Neural progenitor cell (in vitro differentiated cells): ENCODE measurements at regions not wholly inside any gene's neighbourhood (a gene's known extent, or its start where the extent isn't known, plus 50 kb on each side); places are given as distances from the start of the nearest gene placed in this dataset.

ENCODE experiments used
- DNase-seq: peaks from one replicate; pipeline ENCODE4 v3.0.0-alpha.2; 2016; ENCODE audit warnings: low spot score
- H2AFZ ChIP-seq: fragments of 200-600 bp; sonication (generic); replicated peaks from 2 replicates; pipeline ENCODE4 v1.6.1; 2016; ENCODE audit warnings: antibody characterized with exemption
- H3F3A ChIP-seq: fragments of 200-600 bp; sonication (generic); 2 replicates; pipeline ENCODE4 v1.6.1; 2016; ENCODE audit warnings: antibody characterized with exemption, low read depth
- H3K27ac ChIP-seq: fragments of 200-600 bp; sonication (generic); 2 replicates; pipeline ENCODE4 v1.5.1; 2016; ENCODE audit warnings: mild to moderate bottlenecking
- H3K27me3 ChIP-seq: fragments of 200-600 bp; sonication (generic); 2 replicates; pipeline ENCODE4 v1.6.1; 2016; ENCODE audit warnings: mild to moderate bottlenecking, moderate library complexity
- H3K36me3 ChIP-seq: fragments of 200-600 bp; sonication (generic); 2 replicates; pipeline ENCODE4 v1.5.1; 2016
- H3K4me1 ChIP-seq: fragments of 200-600 bp; sonication (generic); 2 replicates; pipeline ENCODE4 v1.6.1; 2016; ENCODE audit warnings: mixed run types
- H3K4me2 ChIP-seq: fragments of 200-600 bp; sonication (generic); 2 replicates; pipeline ENCODE4 v1.6.1; 2016
- H3K4me3 ChIP-seq: fragments of 200-600 bp; sonication (generic); 2 replicates; pipeline ENCODE4 v1.5.1; 2016
- H3K79me2 ChIP-seq: fragments of 200-600 bp; sonication (generic); 2 replicates; pipeline ENCODE4 v1.6.1; 2016; ENCODE audit warnings: low read depth
- H3K9ac ChIP-seq: fragments of 200-600 bp; sonication (generic); 2 replicates; pipeline ENCODE4 v1.6.1; 2016
- H3K9me3 ChIP-seq: fragments of 200-600 bp; sonication (generic); 2 replicates; pipeline ENCODE4 v1.5.1; 2016; ENCODE audit warnings: low read depth
- H4K20me1 ChIP-seq: fragments of 200-600 bp; sonication (generic); 2 replicates; pipeline ENCODE4 v1.6.1; 2016; ENCODE audit warnings: low read depth
- H3K27ac Mint-ChIP-seq: 3 replicates; pipeline ENCODE4 v1.8.0; 2021; ENCODE audit warnings: mixed read lengths
- H3K27me3 Mint-ChIP-seq: 2 replicates; pipeline ENCODE4 v1.8.0; 2022; ENCODE audit warnings: low read depth, mild to moderate bottlenecking, inconsistent platforms, moderate library complexity, mixed read lengths; ENCODE audit not compliant: insufficient read depth
- H3K36me3 Mint-ChIP-seq: 3 replicates; pipeline ENCODE4 v1.8.0; 2021; ENCODE audit warnings: mixed read lengths
- H3K4me1 Mint-ChIP-seq: 3 replicates; pipeline ENCODE4 v1.8.0; 2021; ENCODE audit warnings: mixed read lengths
- H3K4me3 Mint-ChIP-seq: 3 replicates; pipeline ENCODE4 v1.8.0; 2021; ENCODE audit warnings: mild to moderate bottlenecking, moderate library complexity, mixed read lengths
- H3K9me3 Mint-ChIP-seq: 3 replicates; pipeline ENCODE4 v1.8.0; 2020; ENCODE audit warnings: mixed read lengths
- EZH2 ChIP-seq: fragments of 200-600 bp; sonication (generic); IDR thresholded peaks from 2 replicates; pipeline ENCODE4 v1.6.1; 2017; ENCODE audit warnings: antibody characterized with exemption, mild to moderate bottlenecking, moderate library complexity
- EZH2phosphoT487 ChIP-seq: fragments of 200-600 bp; sonication (generic); IDR thresholded peaks from 2 replicates; pipeline ENCODE4 v1.6.1; 2017; ENCODE audit warnings: antibody characterized with exemption
- TF ChIP-seq, protein P1 (sequence below): fragments of 200-600 bp; sonication (generic); IDR thresholded peaks from 2 replicates; pipeline ENCODE4 v1.5.1; 2017; ENCODE audit warnings: antibody characterized with exemption, mild to moderate bottlenecking

DNA sequence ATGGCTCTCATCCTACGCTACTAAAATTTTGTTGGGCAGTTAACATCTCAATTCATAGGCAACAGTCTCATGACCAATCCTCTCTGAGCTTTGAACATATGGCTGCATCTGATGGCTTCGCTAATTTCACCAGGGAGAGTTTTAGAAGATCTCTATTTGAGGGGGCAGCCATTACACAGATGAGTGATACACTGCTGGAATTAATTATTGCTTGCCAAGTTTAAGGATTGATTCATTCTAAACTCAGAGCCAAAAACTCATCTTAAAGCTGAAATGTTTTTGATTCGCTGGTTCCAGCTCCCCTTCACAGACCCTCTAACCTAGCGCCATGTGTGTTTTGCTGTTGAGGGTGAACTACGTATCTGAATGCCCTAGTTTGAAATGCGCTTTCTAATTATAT lies 519.9 kb upstream of the WWC1 start:
- no peak overlapping the region for H3K9ac ChIP-seq
- no peaks in the 10 kb centered on the region for H3K36me3 ChIP-seq
- H4K20me1 ChIP-seq = no peaks in the 10 kb centered on the region
- H3K27ac ChIP-seq = no peak overlapping the region
- H3K4me2 ChIP-seq = no peak overlapping the region
- no peaks in the 10 kb centered on the region for H3K9me3 ChIP-seq
- no peaks in the 10 kb centered on the region for H3K4me1 ChIP-seq
- no peaks in the 10 kb centered on the region for H3K79me2 ChIP-seq
- no peak overlapping the region for H2AFZ ChIP-seq
- H3K4me3 Mint-ChIP-seq = no peak overlapping the region
- DNase-seq = no peak
- H3F3A ChIP-seq = no peaks in the 10 kb centered on the region
- no peaks in the 10 kb centered on the region for H3K27me3 Mint-ChIP-seq
- no peaks in the 10 kb centered on the region for H3K27me3 ChIP-seq
- H3K27ac Mint-ChIP-seq = no peak overlapping the region
- H3K4me1 Mint-ChIP-seq = peaks cover 17% of the 10 kb centered on the region
- peaks cover 7% of the 10 kb centered on the region for H3K36me3 Mint-ChIP-seq
- peaks cover 10% of the 10 kb centered on the region for H3K9me3 Mint-ChIP-seq
- TF ChIP-seq EZH2 (no peak), EZH2phosphoT487 (no peak)
- TF ChIP-seq, protein P1, sequence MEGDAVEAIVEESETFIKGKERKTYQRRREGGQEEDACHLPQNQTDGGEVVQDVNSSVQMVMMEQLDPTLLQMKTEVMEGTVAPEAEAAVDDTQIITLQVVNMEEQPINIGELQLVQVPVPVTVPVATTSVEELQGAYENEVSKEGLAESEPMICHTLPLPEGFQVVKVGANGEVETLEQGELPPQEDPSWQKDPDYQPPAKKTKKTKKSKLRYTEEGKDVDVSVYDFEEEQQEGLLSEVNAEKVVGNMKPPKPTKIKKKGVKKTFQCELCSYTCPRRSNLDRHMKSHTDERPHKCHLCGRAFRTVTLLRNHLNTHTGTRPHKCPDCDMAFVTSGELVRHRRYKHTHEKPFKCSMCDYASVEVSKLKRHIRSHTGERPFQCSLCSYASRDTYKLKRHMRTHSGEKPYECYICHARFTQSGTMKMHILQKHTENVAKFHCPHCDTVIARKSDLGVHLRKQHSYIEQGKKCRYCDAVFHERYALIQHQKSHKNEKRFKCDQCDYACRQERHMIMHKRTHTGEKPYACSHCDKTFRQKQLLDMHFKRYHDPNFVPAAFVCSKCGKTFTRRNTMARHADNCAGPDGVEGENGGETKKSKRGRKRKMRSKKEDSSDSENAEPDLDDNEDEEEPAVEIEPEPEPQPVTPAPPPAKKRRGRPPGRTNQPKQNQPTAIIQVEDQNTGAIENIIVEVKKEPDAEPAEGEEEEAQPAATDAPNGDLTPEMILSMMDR = no peak
- H3K4me3 ChIP-seq = no peak overlapping the region

DNA sequence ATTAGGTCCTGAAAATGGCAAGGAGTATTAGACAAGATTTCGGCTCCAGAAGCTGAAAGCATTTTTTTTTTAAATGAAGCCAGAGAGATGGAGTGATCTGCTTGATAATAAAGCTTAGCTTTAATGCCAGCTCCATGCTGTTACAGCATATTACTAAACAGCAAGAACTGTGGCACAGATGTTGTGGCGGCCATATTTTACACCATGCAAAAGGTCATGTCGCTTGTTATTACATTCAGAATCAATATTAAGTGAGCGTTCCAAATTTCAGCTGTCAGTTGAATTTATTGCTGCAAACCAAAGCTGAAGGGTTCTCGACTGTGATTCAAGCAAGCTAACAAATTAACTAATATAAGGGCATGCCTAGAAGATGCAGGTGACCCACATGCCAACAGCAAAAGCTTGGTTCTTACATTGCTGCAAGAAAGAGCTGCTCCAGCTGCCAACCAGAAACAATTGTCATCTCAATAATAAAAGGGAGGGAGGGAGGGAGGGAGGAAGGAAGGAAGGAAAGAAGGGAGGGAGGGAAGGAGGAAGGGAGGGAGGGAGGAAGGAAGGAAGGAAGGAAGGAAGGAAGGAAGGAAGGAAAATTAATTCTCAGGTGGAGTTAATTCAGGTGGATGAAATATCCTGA lies 517.7 kb upstream of the WWC1 start:
- DNase-seq = no peak
- Histone ChIP-seq H3K79me2 (no peaks in the 10 kb centered on the region), H4K20me1 (no peaks in the 10 kb centered on the region), H3K36me3 (no peaks in the 10 kb centered on the region), H3K4me2 (no peak overlapping the region), H3K9me3 (no peaks in the 10 kb centered on the region), H2AFZ (no peak overlapping the region), H3F3A (no peaks in the 10 kb centered on the region), H3K4me3 (no peak overlapping the region), H3K4me1 (no peaks in the 10 kb centered on the region), H3K27me3 (no peaks in the 10 kb centered on the region), H3K27ac (no peak overlapping the region), H3K9ac (no peak overlapping the region)
- Mint-ChIP-seq H3K36me3 (peaks cover 7% of the 10 kb centered on the region), H3K27ac (no peak overlapping the region), H3K4me1 (peaks cover 22% of the 10 kb centered on the region), H3K9me3 (peaks cover 10% of the 10 kb centered on the region), H3K4me3 (no peak overlapping the region), H3K27me3 (no peaks in the 10 kb centered on the region)
- TF ChIP-seq EZH2 = no peak
- TF ChIP-seq, protein P1 = no peak
- no peak for TF ChIP-seq EZH2phosphoT487

DNA sequence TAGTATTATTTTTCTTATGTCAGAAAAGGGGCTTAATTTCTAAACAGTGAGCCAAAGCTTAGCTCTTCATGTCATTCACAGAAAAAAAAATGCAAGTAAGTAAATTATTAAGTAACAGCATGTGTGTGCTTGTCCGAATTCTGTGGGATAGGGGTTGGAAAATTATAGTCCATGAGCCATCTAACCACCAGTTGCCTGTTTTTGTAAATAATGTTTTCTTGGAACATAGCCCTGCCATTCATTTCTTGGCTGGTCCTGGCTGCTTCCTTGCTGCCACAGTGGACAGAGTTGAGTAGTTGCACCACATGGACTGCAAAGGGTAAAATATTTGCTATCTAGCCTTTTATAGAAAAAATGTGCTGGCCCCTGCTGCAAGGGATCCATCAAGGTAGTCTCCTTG lies 513.7 kb upstream of the WWC1 start:
- TF ChIP-seq, protein P1 = no peak
- TF ChIP-seq EZH2 (no peak), EZH2phosphoT487 (no peak)
- H3K27me3 Mint-ChIP-seq = peaks cover 2% of the 10 kb centered on the region

More for the DNA sequence above, 513.7 kb upstream of the WWC1 start:
- no peak overlapping the region for H2AFZ ChIP-seq
- Mint-ChIP-seq H3K9me3 (no peaks in the 10 kb centered on the region), H3K27ac (no peak overlapping the region), H3K4me1 (peaks cover 15% of the 10 kb centered on the region), H3K4me3 (no peak overlapping the region), H3K36me3 (peaks cover 4% of the 10 kb centered on the region)
- no peaks in the 10 kb centered on the region for H3F3A ChIP-seq
- H3K36me3 ChIP-seq = no peaks in the 10 kb centered on the region
- no peaks in the 10 kb centered on the region for H3K79me2 ChIP-seq
- H3K9me3 ChIP-seq = no peaks in the 10 kb centered on the region
- H3K9ac ChIP-seq = no peak overlapping the region
- no peaks in the 10 kb centered on the region for H4K20me1 ChIP-seq
- H3K27ac ChIP-seq = no peak overlapping the region
- no peaks in the 10 kb centered on the region for H3K27me3 ChIP-seq
- H3K4me2 ChIP-seq = no peak overlapping the region
- no peak for DNase-seq
- no peak overlapping the region for H3K4me3 ChIP-seq
- H3K4me1 ChIP-seq = no peaks in the 10 kb centered on the region
